Adipocyte (in vitro differentiated cells): ENCODE measurements at regions not wholly inside any gene's neighbourhood (a gene's known extent, or its start where the extent isn't known, plus 50 kb on each side); places are given as distances from the start of the nearest gene placed in this dataset.

Experiments
- DNase-seq: peaks from one replicate; pipeline ENCODE4 v3.0.0-alpha.2; 2015; ENCODE audit warnings: low read depth
- H3K27me3 ChIP-seq: replicated peaks from 2 replicates; pipeline ENCODE4 v1.7.0; 2013; ENCODE audit warnings: mild to moderate bottlenecking, low read length, moderate library complexity; ENCODE audit not compliant: control insufficient read depth, insufficient read depth
- H3K36me3 ChIP-seq: 2 replicates; pipeline ENCODE4 v1.7.0; 2013; ENCODE audit warnings: low read length, mild to moderate bottlenecking, moderate library complexity; ENCODE audit not compliant: control insufficient read depth, insufficient read depth, severe bottlenecking
- H3K4me1 ChIP-seq: 2 replicates; pipeline ENCODE4 v1.7.0; 2013; ENCODE audit warnings: mild to moderate bottlenecking, low read length, moderate library complexity; ENCODE audit not compliant: control insufficient read depth, insufficient read depth
- H3K4me3 ChIP-seq: 2 replicates; pipeline ENCODE4 v1.7.0; 2013; ENCODE audit warnings: mild to moderate bottlenecking, low read length, moderate library complexity
- H3K9ac ChIP-seq: 2 replicates; pipeline ENCODE4 v1.7.0; 2013; ENCODE audit warnings: mild to moderate bottlenecking, low read length, moderate library complexity
- H3K9me3 ChIP-seq: 2 replicates; pipeline ENCODE4 v1.7.0; 2013; ENCODE audit warnings: mild to moderate bottlenecking, low read length, moderate library complexity; ENCODE audit not compliant: control insufficient read depth

GRCh38 chr13:59566561-59566960 is 597.2 kb downstream of the DIAPH3 start:
- Histone ChIP-seq H3K4me3 (no peak overlapping the region), H3K4me1 (no peaks in the 10 kb centered on the region), H3K9ac (no peak overlapping the region), H3K9me3 (no peaks in the 10 kb centered on the region), H3K36me3 (no peaks in the 10 kb centered on the region), H3K27me3 (no peaks in the 10 kb centered on the region)
- no peak for DNase-seq

GRCh38 chr13:59568306-59568705 is 595.4 kb downstream of the DIAPH3 start:
- H3K9me3 ChIP-seq: no peaks in the 10 kb centered on the region
- no peaks in the 10 kb centered on the region for H3K27me3 ChIP-seq
- no peak overlapping the region for H3K9ac ChIP-seq
- no peaks in the 10 kb centered on the region for H3K4me1 ChIP-seq
- H3K4me3 ChIP-seq: no peak overlapping the region
- no peaks in the 10 kb centered on the region for H3K36me3 ChIP-seq
- no peak for DNase-seq

GRCh38 chr13:59570204-59570603 is 593.5 kb downstream of the DIAPH3 start:
- Histone ChIP-seq H3K4me3 (no peak overlapping the region), H3K9me3 (no peaks in the 10 kb centered on the region), H3K36me3 (no peaks in the 10 kb centered on the region), H3K27me3 (no peaks in the 10 kb centered on the region), H3K4me1 (no peaks in the 10 kb centered on the region), H3K9ac (no peak overlapping the region)
- no peak for DNase-seq

GRCh38 chr13:59584101-59584500 is 579.6 kb downstream of the DIAPH3 start:
- Histone ChIP-seq H3K9ac (no peak overlapping the region), H3K36me3 (no peaks in the 10 kb centered on the region), H3K4me1 (no peaks in the 10 kb centered on the region), H3K9me3 (no peaks in the 10 kb centered on the region), H3K4me3 (no peak overlapping the region), H3K27me3 (no peaks in the 10 kb centered on the region)
- no peak for DNase-seq

GRCh38 chr13:59584761-59585670 is 578.7 kb downstream of the DIAPH3 start:
- no peak overlapping the region for H3K4me3 ChIP-seq
- no peak for DNase-seq
- H3K36me3 ChIP-seq: no peaks in the 10 kb centered on the region
- H3K9ac ChIP-seq: no peak overlapping the region
- H3K27me3 ChIP-seq: no peaks in the 10 kb centered on the region
- H3K9me3 ChIP-seq: no peaks in the 10 kb centered on the region
- H3K4me1 ChIP-seq: no peaks in the 10 kb centered on the region

GRCh38 chr13:59587030-59587429 is 576.7 kb downstream of the DIAPH3 start:
- Histone ChIP-seq H3K4me3 (no peak overlapping the region), H3K36me3 (no peaks in the 10 kb centered on the region), H3K9ac (no peak overlapping the region), H3K9me3 (no peaks in the 10 kb centered on the region), H3K27me3 (no peaks in the 10 kb centered on the region), H3K4me1 (no peaks in the 10 kb centered on the region)
- DNase-seq: no peak

- Histone ChIP-seq H3K4me1 (no peaks in the 10 kb centered on the region), H3K27me3 (no peaks in the 10 kb centered on the region), H3K36me3 (no peaks in the 10 kb centered on the region), H3K9ac (no peak overlapping the region), H3K9me3 (no peaks in the 10 kb centered on the region), H3K4me3 (no peak overlapping the region)
- no peak for DNase-seq
These were observed 575.6 kb downstream of the DIAPH3 start for GRCh38 chr13:59587971-59588716.

GRCh38 chr13:59588717-59589067 is 575.0 kb downstream of the DIAPH3 start:
- no peak for DNase-seq
- H3K36me3 ChIP-seq: no peaks in the 10 kb centered on the region
- no peak overlapping the region for H3K4me3 ChIP-seq
- H3K9me3 ChIP-seq: no peaks in the 10 kb centered on the region
- H3K9ac ChIP-seq: no peak overlapping the region
- no peaks in the 10 kb centered on the region for H3K4me1 ChIP-seq
- no peaks in the 10 kb centered on the region for H3K27me3 ChIP-seq

GRCh38 chr13:59601993-59602392 is 561.7 kb downstream of the DIAPH3 start:
- Histone ChIP-seq H3K9ac (no peak overlapping the region), H3K4me1 (no peaks in the 10 kb centered on the region), H3K36me3 (no peaks in the 10 kb centered on the region), H3K4me3 (no peak overlapping the region), H3K27me3 (no peaks in the 10 kb centered on the region), H3K9me3 (peaks cover 16% of the 10 kb centered on the region)
- DNase-seq: no peak

GRCh38 chr13:59603646-59604045 is 560.1 kb downstream of the DIAPH3 start:
- no peak for DNase-seq

GRCh38 chr13:59607172-59607571 is 556.6 kb downstream of the DIAPH3 start:
- Histone ChIP-seq H3K4me3 (no peak overlapping the region), H3K4me1 (no peaks in the 10 kb centered on the region), H3K27me3 (peaks cover 3% of the 10 kb centered on the region), H3K9me3 (no peaks in the 10 kb centered on the region), H3K36me3 (no peaks in the 10 kb centered on the region), H3K9ac (no peak overlapping the region)
- no peak for DNase-seq

More at GRCh38 chr13:59603646-59604045, 560.1 kb downstream of the DIAPH3 start:
- Histone ChIP-seq H3K9ac (no peak overlapping the region), H3K4me3 (no peak overlapping the region), H3K36me3 (no peaks in the 10 kb centered on the region), H3K4me1 (no peaks in the 10 kb centered on the region), H3K9me3 (peaks cover 16% of the 10 kb centered on the region), H3K27me3 (no peaks in the 10 kb centered on the region)
